H1 (cell line): ENCODE measurements at regions not wholly inside any gene's neighbourhood (a gene's known extent, or its start where the extent isn't known, plus 50 kb on each side); places are given as distances from the start of the nearest gene placed in this dataset.
A peak's percentile ranks its signal among the peaks of the same experiment; 100 is the strongest.

Experiments used
- CTCF ChIA-PET: fragments of 300-600 bp; sonication (Branson Sonifier 250); formaldehyde crosslinking; loops from one replicate; lab custom pipeline; 2021; ENCODE audit not compliant: partially characterized antibody; lab: Charles Lee
- POLR2A ChIA-PET: fragments of 300-600 bp; sonication (Branson Sonifier 250); formaldehyde crosslinking; loops from one replicate; lab custom pipeline; 2021; ENCODE audit warnings: inconsistent platforms; ENCODE audit not compliant: partially characterized antibody; lab: Charles Lee
- DNase-seq, 2 experiments: peaks; one replicate each; pipeline versions ENCODE4 v3.0.0 to v3.0.0-alpha.2; 2010 to 2022; ENCODE audit warnings: low spot score in 2 of 2, low read depth in 1 of 2, mixed read lengths in 1 of 2
- FAIRE-seq: peaks from 2 replicates; lab custom pipeline; 2011; peaks lifted over from hg19 to GRCh38; lab: Jason Lieb, UNC
- H2AFZ ChIP-seq: 2 replicates; pipeline ENCODE4 v1.8.1; 2012; ENCODE audit warnings: low read length, inconsistent platforms
- H2AK5ac ChIP-seq: 2 replicates; pipeline ENCODE4 v1.6.1; 2013; ENCODE audit warnings: low read depth, low read length
- H2BK120ac ChIP-seq: replicated peaks from 2 replicates; pipeline ENCODE3; 2013; ENCODE audit warnings: low read depth, low read length, inconsistent platforms
- H2BK12ac ChIP-seq: 2 replicates; pipeline ENCODE4 v1.6.1; 2013; ENCODE audit warnings: low read depth, low read length
- H2BK15ac ChIP-seq: 2 replicates; pipeline ENCODE4 v1.6.1; 2013; ENCODE audit warnings: low read length
- H2BK20ac ChIP-seq: 2 replicates; pipeline ENCODE4 v1.6.1; 2013; ENCODE audit warnings: low read length
- H2BK5ac ChIP-seq: 2 replicates; pipeline ENCODE4 v1.6.1; 2013; ENCODE audit warnings: low read depth, low read length
- H3K14ac ChIP-seq: 2 replicates; pipeline ENCODE4 v1.6.1; 2013; ENCODE audit warnings: inconsistent platforms; ENCODE audit not compliant: insufficient read length
- H3K18ac ChIP-seq: 2 replicates; pipeline ENCODE4 v1.6.1; 2013; ENCODE audit warnings: low read length; ENCODE audit errors: extremely low read depth
- H3K23ac ChIP-seq: 2 replicates; pipeline ENCODE4 v1.6.1; 2013; ENCODE audit warnings: inconsistent platforms; ENCODE audit not compliant: insufficient read length
- H3K23me2 ChIP-seq: 2 replicates; pipeline ENCODE4 v1.6.1; 2013; ENCODE audit warnings: low read depth, low read length
- H3K27ac ChIP-seq: 2 replicates; pipeline ENCODE4 v1.6.1; 2011; ENCODE audit warnings: low read depth, low read length, inconsistent platforms
- H3K27me3 ChIP-seq, 4 experiments: replicated peaks in 1 of 4; 1 replicate in 1 of 4; 2 replicates in 3 of 4; pipeline versions ENCODE4 v1.6.1 to v1.8.1; 2011 to 2013; ENCODE audit warnings: low read length in 3 of 4, mild to moderate bottlenecking in 3 of 4, inconsistent platforms in 2 of 4, mixed read lengths in 2 of 4, moderate library complexity in 1 of 4; ENCODE audit not compliant: control insufficient read depth in 3 of 4, insufficient read depth in 3 of 4; ENCODE audit errors: extremely low read depth in 1 of 4
- H3K36me3 ChIP-seq, 4 experiments: 2 replicates each; pipeline versions ENCODE4 v1.6.1 to v1.8.1; 2011 to 2013; ENCODE audit warnings: mild to moderate bottlenecking in 4 of 4, low read length in 3 of 4, moderate library complexity in 2 of 4, control low read depth in 1 of 4, inconsistent platforms in 1 of 4; ENCODE audit not compliant: insufficient read depth in 4 of 4, control insufficient read depth in 2 of 4
- H3K4ac ChIP-seq: replicated peaks from 2 replicates; pipeline ENCODE3; 2013; ENCODE audit warnings: low read length, low read depth, mixed read lengths, inconsistent platforms; ENCODE audit not compliant: insufficient read length
- H3K4me1 ChIP-seq, 4 experiments: replicated peaks in 1 of 4; 1 replicate in 1 of 4; 2 replicates in 3 of 4; pipeline versions ENCODE4 v1.6.1 to v1.8.1; 2011 to 2013; ENCODE audit warnings: low read length in 3 of 4, inconsistent platforms in 2 of 4, mixed read lengths in 1 of 4; ENCODE audit not compliant: insufficient read depth in 4 of 4, control insufficient read depth in 3 of 4
- H3K4me2 ChIP-seq, 2 experiments: 2 replicates each; pipeline versions ENCODE4 v1.6.1 to v1.8.1; 2011 to 2013; ENCODE audit warnings: low read depth in 2 of 2, low read length in 2 of 2, control low read depth in 1 of 2, inconsistent platforms in 1 of 2, mild to moderate bottlenecking in 1 of 2; ENCODE audit not compliant: insufficient read depth in 1 of 2
- H3K4me3 ChIP-seq, 4 experiments: fragments of 200-600, 300-600 bp in 1 of 4; sonication (generic), shearing (Covaris generic), sonication (Bioruptor Twin) in 1 of 4; 2 replicates each; pipeline versions ENCODE4 v1.5.1 to v1.8.1; 2011 to 2016; ENCODE audit warnings: low read length in 4 of 4, low read depth in 3 of 4, control low read depth in 2 of 4, inconsistent platforms in 2 of 4, mild to moderate bottlenecking in 2 of 4, mixed read lengths in 1 of 4, moderate library complexity in 1 of 4; ENCODE audit not compliant: insufficient read depth in 2 of 4; ENCODE audit errors: extremely low read depth in 1 of 4
- H3K56ac ChIP-seq: replicated peaks from 2 replicates; pipeline ENCODE3; 2013; ENCODE audit warnings: low read depth, mild to moderate bottlenecking, mixed read lengths, low read length, inconsistent platforms; ENCODE audit not compliant: insufficient read length
- H3K79me1 ChIP-seq: 2 replicates; pipeline ENCODE4 v1.6.1; 2013; ENCODE audit warnings: low read depth, low read length, control low read depth
- H3K79me2 ChIP-seq, 2 experiments: 2 replicates each; pipeline versions ENCODE4 v1.6.1 to v1.8.1; 2012 to 2013; ENCODE audit warnings: low read length in 2 of 2, mild to moderate bottlenecking in 2 of 2, inconsistent platforms in 1 of 2; ENCODE audit not compliant: insufficient read depth in 2 of 2, control insufficient read depth in 1 of 2
- H3K9ac ChIP-seq, 4 experiments: replicated peaks in 1 of 4; 1 replicate in 1 of 4; 2 replicates in 3 of 4; pipeline versions ENCODE4 v1.6.1 to v1.8.1; 2011 to 2013; ENCODE audit warnings: low read depth in 3 of 4, low read length in 3 of 4, control low read depth in 2 of 4, mild to moderate bottlenecking in 2 of 4, moderate library complexity in 2 of 4, inconsistent platforms in 1 of 4; ENCODE audit errors: extremely low read depth in 1 of 4
- H3K9me3 ChIP-seq, 2 experiments: 2 replicates each; pipeline versions ENCODE4 v1.6.1 to v1.8.1; 2012 to 2013; ENCODE audit warnings: mild to moderate bottlenecking in 2 of 2, moderate library complexity in 2 of 2, control low read depth in 1 of 2, inconsistent platforms in 1 of 2, low read depth in 1 of 2, low read length in 1 of 2, mixed read lengths in 1 of 2; ENCODE audit not compliant: insufficient read depth in 2 of 2
- H4K20me1 ChIP-seq, 2 experiments: replicated peaks in 1 of 2; 2 replicates each; pipeline versions ENCODE3 to v1.8.1; 2011 to 2013; ENCODE audit warnings: inconsistent platforms in 2 of 2, low read length in 2 of 2, mild to moderate bottlenecking in 1 of 2; ENCODE audit not compliant: insufficient read depth in 2 of 2, control insufficient read depth in 1 of 2
- H4K5ac ChIP-seq: 2 replicates; pipeline ENCODE4 v1.6.1; 2013; ENCODE audit warnings: low read length, low read depth, mixed read lengths, inconsistent platforms; ENCODE audit not compliant: insufficient read length
- H4K8ac ChIP-seq: 2 replicates; pipeline ENCODE4 v1.8.0; 2013; ENCODE audit warnings: mild to moderate bottlenecking, moderate library complexity, low read length, inconsistent platforms; ENCODE audit not compliant: insufficient read depth; ENCODE audit errors: extremely low read depth
- H4K91ac ChIP-seq: replicated peaks from 2 replicates; pipeline ENCODE3; 2013; ENCODE audit warnings: low read length, mixed read lengths, inconsistent platforms; ENCODE audit not compliant: insufficient read length
- CTCF ChIP-seq, 3 experiments: IDR thresholded peaks; 1 replicate in 2 of 3; 2 replicates in 1 of 3; pipeline versions ENCODE4 v1.5.1 to v1.6.1; 2011; ENCODE audit warnings: low read length in 3 of 3, mild to moderate bottlenecking in 3 of 3, inconsistent platforms in 2 of 3, low read depth in 1 of 3, moderate library complexity in 1 of 3; ENCODE audit not compliant: insufficient read depth in 1 of 3; ENCODE audit errors: control extremely low read depth in 1 of 3
- JUN ChIP-seq: IDR thresholded peaks from 2 replicates; pipeline ENCODE4 v1.6.1; 2011; ENCODE audit warnings: low read depth, mild to moderate bottlenecking, improper control_type of control experiment, low read length
- WGBS, 2 experiments: shearing (Covaris generic) in 1 of 2; methylation state at CpG; one replicate each; pipeline versions ENCODE4 v1.1.6 to v1.1.7; 2013 to 2015; ENCODE audit warnings: low lambda C conversion rate in 2 of 2, mixed read lengths in 2 of 2, inconsistent platforms in 1 of 2, low coverage in 1 of 2, missing lambda C conversion rate in 1 of 2; ENCODE audit not compliant: insufficient replicate concordance in 2 of 2, insufficient coverage in 1 of 2, insufficient read length in 1 of 2; ENCODE audit errors: extremely low coverage in 1 of 2, missing lambda C conversion rate in 1 of 2; 5-methylcytosine and 5-hydroxymethylcytosine counted together

GRCh38 chr13:64446372-64446771 lies 2783.8 kb downstream of the PCDH9 start:
- Histone ChIP-seq H3K4ac (no peak overlapping the region), H3K79me1 (no peaks in the 10 kb centered on the region), H3K79me2 (no peaks in the 10 kb centered on the region), H3K56ac (no peak overlapping the region), H4K5ac (no peak overlapping the region), H2BK15ac (no peak overlapping the region), H3K27ac (no peak overlapping the region), H2AFZ (no peak overlapping the region), H3K23me2 (no peaks in the 10 kb centered on the region), H3K36me3 (no peaks in the 10 kb centered on the region), H2BK12ac (no peak overlapping the region), H3K14ac (no peak overlapping the region), H3K4me2 (no peak overlapping the region), H3K23ac (no peak overlapping the region), H3K9ac (no peak overlapping the region), H4K91ac (no peak overlapping the region), H3K27me3 (no peaks in the 10 kb centered on the region), H3K18ac (no peak overlapping the region), H3K4me1 (no peaks in the 10 kb centered on the region), H2BK5ac (no peak overlapping the region), H4K20me1 (no peaks in the 10 kb centered on the region), H2BK20ac (no peak overlapping the region), H3K4me3 (no peak overlapping the region), H2BK120ac (no peak overlapping the region), H4K8ac (no peak overlapping the region), H3K9me3 (no peaks in the 10 kb centered on the region), H2AK5ac (no peak overlapping the region)
- POLR2A ChIA-PET, result no interaction called here
- DNase-seq, result no peak
- no peak for FAIRE-seq
- CTCF ChIA-PET, result interaction anchor here (0.6 to 1.7 kb wide), 4 partner anchors 12 to 1979 kb away, joined by 3 to 5 read pairs (median 4); no protein-coding TSS in a partner anchor
- 53% methylated on average over 2 of the region's 2 CpGs; no CpG with 5 or more reads in 1 of the 2 experiments for WGBS, 2 experiments
- no peak for TF ChIP-seq JUN
- TF ChIP-seq CTCF (IDR thresholded peaks at IDR 0.05; ENCODE audit: control extremely low read depth in 1 of 3, insufficient read depth in 1 of 3, low read depth in 1 of 3, low read length in 3 of 3), result peak in 2 of 3 experiments; percentile 36 to 49; a peak in 2 of 4 replicates
